HG02870 (cell line): ENCODE measurements at regions not wholly inside any gene's neighbourhood (a gene's known extent, or its start where the extent isn't known, plus 50 kb on each side); places are given as distances from the start of the nearest gene placed in this dataset.

Experiments used
- ATAC-seq: cut with Tn5 transposase; IDR thresholded peaks from one replicate; pipeline ENCODE4 v1.9.1; 2021; ENCODE audit warnings: mild to moderate bottlenecking, moderate library complexity; ENCODE audit not compliant: unreplicated experiment

DNA sequence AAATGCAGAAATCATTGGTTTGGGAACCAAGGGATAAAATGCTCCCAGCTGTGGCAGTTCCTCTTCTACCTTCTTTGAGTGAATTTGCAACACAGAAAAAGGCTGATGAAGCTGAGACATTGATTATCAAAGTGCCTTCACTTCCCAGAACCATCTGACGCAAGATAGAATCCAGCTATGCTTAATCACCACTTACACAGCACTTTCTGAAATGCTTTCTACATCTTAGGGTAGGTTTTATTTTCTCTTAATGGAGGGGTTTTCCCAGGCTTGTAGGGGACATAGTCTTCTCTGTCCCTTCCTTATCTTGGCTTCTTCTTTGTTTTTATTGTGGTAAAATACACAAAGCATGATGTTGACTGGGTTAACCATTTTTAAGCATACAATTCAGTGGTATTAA, 332.6 kb upstream of the ZNF32 start:
- no peak for ATAC-seq

DNA sequence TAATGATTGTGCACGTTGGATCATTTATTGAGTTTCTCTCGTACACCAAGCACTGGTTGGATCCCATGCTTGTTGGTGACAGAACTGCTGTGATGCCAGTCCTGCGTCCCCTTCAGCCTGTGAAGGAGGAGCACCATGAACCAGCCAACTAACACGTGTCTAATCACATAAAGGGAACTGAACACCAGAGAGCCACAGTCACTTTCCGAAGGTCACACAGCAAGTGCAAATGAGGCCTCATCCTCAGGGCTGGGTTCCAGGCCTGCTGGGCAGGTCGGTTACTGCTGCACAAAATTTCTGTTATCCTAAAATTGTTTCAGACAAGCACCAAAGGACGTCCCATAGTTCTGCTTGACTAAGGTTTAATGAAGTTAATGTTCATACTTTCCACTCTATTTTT, 332.0 kb upstream of the ZNF32 start:
- no peak for ATAC-seq

DNA sequence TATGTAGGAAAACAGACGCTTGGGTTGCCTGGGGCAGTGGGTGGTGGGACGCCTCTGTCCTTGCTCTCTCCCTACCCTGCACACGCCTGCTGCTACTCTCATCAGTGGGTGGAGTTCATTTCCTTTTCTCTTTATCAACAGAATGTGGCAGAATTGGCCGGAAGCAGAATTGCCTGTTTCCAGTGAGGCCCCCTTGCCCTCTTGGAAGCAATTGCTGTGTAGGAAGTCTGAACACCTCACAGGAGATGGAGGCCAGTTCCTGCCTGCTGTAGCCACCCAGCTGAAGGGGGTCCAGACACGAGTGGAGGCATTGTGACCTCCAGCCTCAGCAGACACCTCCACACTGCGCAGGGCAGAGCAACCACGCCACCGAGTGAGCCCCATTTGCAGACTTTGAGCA, 331.6 kb upstream of the ZNF32 start:
- ATAC-seq = no peak

DNA sequence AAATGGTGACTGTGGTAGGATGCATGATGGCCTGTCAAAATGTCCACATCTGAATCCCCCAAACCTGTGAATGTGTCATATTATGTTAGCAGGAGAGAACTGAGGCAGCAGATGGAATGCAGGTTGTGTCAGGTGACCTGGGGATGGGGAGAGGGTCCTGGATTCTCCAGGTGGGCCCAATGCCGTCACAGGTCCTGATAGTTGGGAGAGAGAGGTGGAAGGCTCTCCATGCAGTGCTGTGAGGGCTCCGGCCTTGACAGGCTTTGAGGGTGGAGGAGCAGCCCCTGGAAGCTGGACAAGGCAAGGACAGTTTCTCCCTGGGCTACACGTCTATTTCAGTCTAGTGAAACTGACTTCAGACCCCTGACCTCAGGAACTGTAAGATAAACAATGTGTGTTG, 330.9 kb upstream of the ZNF32 start:
- no peak for ATAC-seq

DNA sequence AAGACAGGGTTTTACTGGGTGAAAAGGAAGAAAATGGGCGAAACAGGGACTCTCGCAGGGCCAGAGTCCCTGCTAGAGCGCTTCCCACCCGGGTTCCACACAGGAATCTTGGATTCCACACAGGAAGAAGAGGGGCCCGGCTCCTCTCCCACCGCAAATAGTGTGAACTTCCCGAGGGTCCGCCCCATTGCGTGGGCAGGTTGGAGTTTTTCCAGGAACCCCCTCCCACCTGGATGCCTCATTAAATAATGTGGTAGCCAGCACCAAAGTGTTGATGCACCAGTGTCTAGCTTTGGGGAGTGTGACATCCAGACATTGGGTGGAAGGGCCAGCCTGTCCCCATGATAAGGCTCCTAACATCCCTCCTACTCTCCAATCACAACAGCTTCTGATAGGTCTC, 330.3 kb upstream of the ZNF32 start:
- ATAC-seq = no peak

DNA sequence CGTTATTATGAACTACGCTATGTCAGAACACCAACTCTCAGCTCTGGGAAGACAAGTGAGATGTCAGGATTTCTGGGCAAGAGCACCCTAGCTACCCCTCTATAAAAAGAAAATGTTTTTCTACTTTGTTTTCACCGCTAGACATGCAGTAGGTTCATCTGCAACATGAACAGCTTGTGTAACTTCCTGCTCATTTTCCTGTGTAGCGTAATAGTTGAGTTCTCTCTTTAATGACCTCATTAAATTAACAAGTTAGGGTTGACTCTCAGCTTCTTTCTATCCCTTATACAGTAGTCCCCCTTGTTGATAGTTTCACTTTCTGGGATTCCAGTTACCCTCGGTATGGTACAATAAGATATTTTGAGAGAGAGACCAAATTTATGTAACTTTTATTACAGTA, 329.4 kb upstream of the ZNF32 start:
- ATAC-seq = no peak

DNA sequence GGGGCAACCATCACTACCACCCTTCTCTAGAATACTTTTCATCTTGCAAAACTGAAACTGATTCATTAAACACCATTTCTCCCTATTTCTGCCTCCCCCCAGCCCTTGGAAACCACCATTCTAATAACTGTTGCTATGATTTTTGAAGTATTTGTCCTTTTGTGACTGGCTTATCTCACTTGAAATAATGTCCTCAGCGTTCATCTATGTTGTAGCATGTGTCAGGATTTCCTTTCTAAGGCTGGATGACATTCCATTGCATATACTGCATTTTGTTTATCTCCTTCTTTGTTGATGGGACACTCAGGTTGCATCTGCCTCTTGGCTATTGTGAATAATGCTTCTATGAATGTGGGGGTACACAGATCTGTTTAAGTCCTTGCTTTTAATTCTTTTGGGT, 327.6 kb upstream of the ZNF32 start:
- no peak for ATAC-seq

DNA sequence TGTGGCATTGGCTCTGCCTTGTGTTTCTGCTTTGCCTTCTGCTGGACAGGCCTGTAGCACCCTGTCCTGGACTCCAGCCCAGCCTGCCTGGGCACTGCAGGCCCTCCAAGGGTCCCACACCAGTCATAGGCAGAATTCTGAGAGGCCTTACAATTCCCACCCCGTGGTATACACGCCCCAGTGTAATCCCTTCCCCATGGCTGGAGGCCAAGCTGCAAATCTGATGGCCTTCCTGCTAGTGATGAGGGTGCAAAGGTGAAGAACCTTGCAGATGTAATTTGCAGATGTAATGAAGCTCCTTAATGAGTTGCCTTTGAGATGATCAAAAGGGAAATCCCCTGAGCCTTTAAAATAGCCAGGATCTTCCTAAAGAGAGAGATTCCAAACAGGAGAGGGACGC, 325.1 kb upstream of the ZNF32 start:
- ATAC-seq = no peak

DNA sequence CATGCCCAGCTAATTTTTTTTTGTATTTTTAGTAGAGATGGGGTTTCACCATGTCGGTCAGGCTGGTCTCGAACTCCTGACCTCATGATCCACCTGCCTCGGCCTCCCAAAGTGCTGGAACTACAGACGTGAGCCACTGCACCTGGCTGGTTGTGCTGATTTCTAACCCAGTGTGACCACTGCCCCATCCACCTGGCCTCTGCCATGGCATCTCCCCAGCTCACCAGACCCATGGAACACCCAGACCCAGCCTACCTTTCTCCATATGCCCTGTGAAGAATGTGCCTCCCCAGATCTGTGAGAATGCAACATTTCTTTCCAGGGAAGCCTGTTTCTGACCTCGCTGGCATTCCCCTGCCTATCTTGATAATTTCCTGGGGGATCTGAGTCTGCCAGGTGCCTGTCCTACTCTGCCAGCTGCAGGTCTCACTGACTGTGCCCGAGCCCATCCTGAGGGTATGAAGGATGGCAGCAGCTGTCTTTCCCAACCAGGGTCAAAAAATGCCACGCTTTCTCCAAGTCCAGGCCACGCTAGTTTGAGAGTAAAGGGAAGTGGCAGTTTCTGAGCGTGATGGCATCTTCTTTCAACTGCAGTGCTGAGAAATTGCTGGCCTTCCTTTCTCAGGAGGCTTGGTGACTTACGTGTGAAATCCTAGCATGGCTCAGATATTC, 324.4 kb upstream of the ZNF32 start:
- ATAC-seq = no peak

DNA sequence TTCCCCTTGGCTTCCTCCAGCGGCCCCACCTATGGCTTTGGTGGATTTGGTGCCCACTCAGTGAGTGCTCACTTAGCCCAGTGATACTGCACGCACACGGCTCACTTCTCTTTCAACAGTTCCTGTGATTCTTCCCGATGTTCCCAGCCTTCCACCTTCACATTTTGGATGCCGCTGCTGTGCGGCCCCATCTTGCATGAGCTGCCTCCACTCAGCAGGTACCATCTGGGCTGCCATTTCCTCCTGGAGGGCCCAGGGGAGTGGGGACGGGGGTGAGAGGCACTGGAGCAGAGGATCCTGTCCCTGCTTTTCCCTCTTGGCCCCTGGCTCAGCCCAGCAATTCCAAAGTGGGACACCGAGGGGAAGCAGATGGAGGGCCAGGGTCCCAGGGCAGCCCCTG, 323.3 kb upstream of the ZNF32 start:
- no peak for ATAC-seq

DNA sequence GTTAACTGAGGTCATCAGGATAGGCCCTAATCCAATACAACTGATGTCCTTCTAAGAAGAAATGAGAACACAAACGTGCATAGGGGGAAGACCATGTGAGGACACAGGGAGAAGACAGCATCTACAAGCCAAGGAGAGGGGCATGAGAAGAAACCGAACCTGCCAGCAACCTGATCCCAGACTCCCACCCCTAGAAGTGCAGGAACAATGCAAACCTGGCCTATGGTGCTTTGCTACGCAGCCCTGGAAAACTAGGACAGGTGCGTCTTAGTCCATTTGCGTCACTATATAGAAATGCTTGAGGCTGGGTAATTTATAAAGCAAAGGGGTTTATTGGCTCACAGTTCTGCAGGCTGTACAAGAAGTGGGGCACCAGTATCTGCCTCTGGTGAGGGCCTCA, 322.6 kb upstream of the ZNF32 start:
- ATAC-seq = no peak

DNA sequence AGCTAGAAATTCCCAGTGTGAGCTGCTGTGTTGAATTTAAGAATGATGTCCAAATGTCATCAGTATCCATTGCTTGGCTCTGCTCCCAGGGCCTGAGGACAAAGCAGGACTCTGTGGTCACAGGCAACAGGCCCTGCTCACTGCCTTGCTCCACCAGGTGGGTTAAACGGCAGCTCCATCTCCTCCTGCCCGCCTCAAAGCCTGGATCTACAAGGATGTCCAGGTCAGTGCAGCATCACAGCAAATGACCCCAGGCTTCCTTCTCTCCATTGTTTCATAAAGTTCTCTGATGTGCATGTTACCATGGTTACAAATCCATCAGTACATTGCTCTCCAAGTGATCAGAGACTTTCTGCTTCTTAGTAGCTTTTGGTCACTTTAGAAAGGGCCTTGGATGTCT, 322.0 kb upstream of the ZNF32 start:
- ATAC-seq = no peak

DNA sequence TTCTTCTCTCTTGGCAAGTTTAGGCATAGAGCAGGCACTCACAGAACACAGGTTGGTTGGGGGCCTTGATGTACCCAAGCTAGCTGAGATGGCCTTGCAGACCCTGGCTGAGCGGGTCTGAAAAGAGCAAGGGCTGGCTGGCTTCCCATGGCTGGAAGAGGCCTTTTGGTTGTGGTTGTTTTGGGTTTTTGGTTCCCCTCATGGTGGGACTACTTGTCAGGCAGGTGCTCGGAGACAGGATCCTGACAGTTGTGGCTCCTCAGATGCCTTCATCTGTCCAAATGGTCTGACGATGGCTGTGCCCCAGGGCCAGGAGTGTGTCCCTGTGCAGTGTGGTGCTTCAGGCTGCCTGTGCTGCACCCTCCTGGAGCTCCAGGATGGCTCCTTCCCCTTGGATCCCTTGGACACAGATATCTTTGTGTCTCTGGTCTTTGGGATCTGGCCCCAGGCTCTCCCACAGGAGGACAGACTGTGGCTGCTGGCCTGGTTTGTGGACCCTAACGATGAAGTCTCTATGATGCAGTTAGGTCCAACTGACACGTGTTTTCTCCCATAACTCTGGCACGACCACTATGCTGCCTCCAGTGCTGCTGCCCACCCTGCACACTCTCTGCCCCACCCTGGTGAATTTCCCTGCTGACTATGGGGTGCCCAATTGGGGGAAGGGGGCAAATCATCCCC, 321.5 kb upstream of the ZNF32 start:
- no peak for ATAC-seq

DNA sequence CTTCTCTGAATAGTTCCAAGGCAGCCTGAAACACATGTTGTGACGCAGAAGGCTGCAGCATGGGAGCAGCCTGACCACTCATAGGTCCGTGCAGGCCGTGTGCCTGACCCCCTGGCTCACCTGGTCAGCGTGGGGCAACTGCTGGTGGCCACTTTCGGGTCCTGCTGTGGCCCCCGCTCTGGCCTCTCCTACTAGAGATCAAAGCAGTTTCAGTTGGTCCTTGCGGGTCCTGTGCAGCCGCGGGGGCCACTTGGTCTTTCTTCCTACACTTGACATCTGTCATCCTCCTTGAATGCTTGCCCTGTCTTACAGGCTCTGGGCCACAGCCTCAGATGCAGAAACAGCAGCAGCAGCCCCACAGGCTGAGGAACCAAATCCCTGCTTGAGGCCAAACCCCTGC, 320.8 kb upstream of the ZNF32 start:
- ATAC-seq = no peak

DNA sequence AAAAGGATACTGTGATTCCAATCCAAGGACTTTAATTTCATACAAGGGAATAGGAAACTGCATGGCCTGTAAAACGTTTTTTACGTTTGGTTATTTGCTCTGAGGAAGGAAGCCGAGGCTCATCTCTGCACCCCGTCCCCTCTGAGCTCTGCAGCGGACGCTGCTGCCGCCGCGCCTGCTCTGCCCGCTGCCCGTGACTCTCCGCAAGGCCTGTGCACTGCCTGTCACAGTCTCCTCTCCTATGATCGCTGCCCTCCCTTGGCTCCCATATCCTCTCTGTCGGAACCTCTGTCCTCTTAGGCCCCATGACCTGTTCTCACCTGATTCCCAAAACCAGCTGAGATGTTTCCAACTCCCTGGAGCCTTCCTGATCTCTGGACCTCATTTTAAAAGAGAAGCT, 320.3 kb upstream of the ZNF32 start:
- no peak for ATAC-seq

DNA sequence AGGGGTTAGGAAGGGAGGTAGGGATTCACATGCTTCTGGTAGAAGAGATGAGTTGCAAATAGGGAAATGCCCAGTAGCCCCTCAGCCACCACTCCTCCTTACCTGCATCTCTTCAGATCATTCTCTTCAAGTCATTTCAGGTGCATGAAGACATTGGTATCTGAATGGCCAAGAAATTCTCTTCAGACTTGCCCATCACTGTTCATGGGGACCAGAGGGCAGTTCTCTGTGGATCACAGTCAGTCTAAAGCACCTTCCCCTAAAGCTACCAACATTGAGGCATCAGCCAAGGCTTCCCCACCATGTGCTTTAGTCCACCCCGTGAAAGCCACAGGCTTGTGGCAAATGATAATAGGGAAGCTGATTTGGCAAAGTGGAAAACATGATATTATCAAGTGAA, 319.4 kb upstream of the ZNF32 start:
- ATAC-seq = no peak

DNA sequence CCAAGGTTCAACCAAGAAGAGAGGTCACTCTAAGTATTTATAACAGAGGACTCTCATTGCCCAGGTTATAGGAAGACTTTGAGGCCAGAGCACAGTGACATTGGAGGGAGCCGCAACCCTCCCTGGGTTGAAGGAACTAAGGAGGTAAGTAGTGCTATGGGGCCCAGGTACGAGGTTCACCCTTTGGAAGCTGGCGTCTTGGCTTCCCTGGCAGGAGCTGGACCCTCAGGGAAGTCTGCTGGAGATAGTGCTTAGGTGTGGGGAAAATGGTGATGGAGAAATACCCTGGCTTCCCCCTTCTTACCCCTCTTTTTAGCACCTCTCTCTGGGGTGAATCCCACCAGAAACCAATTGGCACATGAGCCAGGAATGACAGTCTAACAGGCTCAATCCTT, 317.9 kb upstream of the ZNF32 start:
- ATAC-seq = no peak

DNA sequence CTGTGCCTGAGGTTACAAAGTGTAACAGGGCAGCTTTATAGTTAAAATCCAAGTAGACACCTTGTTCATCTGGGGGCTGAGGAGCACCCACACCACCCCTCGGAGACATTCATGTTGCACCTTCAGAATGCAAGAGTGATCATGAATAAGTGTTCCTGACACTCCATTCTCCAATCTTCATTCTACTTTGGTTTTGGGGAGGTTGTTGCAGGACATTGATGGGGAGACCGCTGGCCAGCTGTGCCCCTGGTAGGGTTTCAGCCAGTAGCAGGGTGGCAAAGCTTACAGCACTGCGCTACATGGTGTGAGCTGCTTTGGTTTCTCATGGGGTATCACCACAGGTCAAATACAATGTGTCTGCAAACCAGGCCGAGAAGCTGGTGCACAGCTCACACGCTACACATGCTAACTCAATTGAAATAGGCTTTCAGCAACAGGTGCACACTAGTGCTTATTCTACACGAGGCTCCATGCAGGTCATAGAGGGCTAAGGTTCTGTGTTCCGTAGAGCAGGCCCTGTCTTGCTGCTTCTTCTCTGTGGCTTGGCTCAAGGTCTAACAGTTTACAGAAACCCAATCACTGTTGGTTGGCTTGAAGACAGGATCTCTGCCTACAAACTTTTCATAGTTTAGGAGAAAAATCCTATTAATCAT, 317.4 kb upstream of the ZNF32 start:
- ATAC-seq = no peak

DNA sequence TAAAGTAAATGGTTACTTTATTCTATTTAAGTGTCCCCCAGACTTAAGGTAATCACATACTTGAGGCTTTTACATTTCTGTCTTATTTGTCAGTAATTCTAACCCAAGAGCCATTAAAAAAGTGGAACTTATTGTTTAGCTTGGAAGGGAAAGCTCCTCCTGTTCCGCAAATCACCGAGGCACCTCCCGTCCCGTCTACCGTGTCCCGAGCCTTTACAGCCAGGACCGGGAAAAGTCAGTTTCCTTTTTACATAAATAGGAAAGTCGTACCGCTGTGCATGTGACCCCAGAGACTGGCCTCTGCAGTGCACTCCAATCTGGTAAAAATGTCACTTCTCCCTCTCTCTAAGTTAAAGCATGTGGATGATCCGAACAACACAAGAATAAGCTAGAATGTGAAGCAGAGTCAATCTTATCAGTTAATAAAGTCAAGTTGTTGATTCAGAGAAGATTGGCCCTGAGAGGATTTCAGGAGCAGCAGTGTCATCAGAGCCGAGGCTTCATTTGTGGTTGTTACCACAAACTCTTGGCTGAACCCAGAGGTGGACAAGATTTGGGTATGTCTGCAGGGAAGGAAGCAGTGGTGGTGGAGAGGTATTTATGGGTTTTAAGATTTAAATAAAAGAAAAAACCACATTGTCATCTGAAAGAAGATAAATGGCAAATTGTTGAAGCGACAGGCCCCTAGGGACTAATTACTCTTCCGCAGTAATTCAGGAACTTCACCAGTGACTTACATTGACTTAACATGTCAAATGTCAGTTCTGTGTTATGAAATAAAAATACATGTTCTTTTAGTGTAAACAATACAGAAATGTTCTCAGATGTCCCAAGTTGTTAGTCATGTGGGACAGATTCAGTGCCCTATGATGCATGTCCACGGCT, 316.6 kb upstream of the ZNF32 start:
- no peak for ATAC-seq

DNA sequence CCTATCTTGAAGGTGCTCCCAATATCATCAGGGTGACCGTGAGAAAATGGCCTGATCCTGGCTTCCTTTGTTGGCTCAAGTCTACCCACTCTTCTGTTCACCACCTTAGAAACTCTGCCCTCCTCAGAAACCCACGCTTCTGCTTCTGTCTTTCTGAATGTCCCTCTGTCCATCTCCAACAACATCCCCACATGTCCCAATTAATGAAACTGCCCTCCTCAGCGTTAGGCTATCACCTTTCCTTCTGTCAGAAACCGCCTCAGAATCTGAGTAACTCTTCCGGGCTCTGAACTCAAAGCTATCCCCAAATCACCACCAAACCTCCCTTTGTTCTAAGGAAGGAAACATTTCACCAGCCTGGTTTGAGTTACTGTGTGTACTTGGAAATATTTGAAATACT, 315.8 kb upstream of the ZNF32 start:
- ATAC-seq = no peak

DNA sequence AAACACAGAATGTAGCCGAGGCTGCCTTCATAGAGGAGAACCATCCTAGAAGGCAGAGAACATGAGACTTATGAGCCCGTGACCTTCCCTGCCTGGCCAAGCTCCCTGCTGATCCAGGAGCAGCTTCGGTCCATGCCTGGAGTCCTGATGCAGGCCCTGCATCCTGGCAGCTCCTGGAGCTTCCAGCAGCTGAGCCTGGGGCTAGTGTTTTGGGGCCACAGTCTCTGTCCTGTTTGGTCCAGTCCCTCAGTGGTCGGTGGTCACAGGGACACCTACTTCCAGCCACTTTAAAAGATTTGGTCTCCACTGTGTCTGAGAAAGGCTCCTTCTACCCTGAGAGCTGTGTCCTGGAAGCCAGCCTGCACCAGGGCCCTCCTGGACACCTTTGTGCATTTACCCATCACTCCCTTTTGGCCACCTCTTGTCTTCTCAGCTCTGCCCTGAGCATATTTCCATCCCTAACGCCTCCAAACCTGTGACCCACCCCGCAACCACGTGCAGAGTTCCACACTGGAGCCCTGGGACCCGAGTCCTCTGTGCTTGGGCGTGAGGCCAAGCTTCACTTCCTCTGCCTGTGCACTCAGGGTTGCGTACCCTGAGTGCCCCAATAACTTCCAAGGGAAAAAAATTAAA, 315.2 kb upstream of the ZNF32 start:
- ATAC-seq = no peak
